ENCODE measurements at regions not wholly inside any gene's neighbourhood (a gene's known extent, or its start where the extent isn't known, plus 50 kb on each side); places are given as distances from the start of the nearest gene placed in this dataset.

DNA sequence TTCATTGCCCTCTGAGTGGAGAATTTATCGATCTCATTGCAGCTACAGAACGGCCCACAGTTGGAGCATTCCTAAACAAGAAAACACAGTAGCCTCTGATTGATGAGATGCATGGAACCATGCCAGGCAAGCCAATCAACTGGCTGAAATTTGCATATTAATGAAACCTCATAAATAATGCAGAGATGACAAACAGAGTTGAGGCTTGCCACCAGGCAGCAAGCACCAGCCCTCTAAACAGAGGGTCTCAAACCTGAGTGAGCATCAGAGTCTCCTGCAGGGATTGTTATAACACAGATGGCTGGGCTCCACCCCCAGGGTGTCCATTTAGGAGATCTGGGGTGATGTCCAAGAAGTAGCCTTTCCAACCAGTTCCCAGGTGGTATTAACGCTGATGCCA is 60.9 kb upstream of the CMKLR1 start:
- ChIA-PET POLR2A (no interaction called here), CTCF (ENCODE audit: low intra/inter-chr PET ratio, low total read pairs) (no interaction called here)
- intact Hi-C loops (cut with micrococcal nuclease; ENCODE audit: unreplicated experiment) (no loop called here), in situ Hi-C loops (cut with HindIII; ENCODE audit: extremely low pct_ligation_motif_present, low pct_unique_long_range_greater_than_20kb) (no loop called here)
- Histone ChIP-seq H3K27ac (ENCODE audit: extremely low read length, insufficient read depth, low read length) (no peak overlapping the region), H2AFZ (ENCODE audit: low read length) (no peak overlapping the region), H4K20me1 (ENCODE audit: insufficient read depth, low read length) (no peaks in the 10 kb centered on the region), H3K27me3 (ENCODE audit: control insufficient read depth in 1 of 2, insufficient read depth in 2 of 2, low read length in 2 of 2) (no peaks in the 10 kb centered on the region), H3K9me3 (ENCODE audit: low read length) (no peaks in the 10 kb centered on the region), H3K79me2 (ENCODE audit: insufficient read depth, low read length) (no peaks in the 10 kb centered on the region), H3K4me2 (ENCODE audit: low read depth, low read length) (no peak overlapping the region), H3K36me3 (replicated peaks in 1 of 2; ENCODE audit: control insufficient read depth in 1 of 2, insufficient read depth in 2 of 2, low read length in 2 of 2) (no peaks in the 10 kb centered on the region), H3K4me1 (ENCODE audit: insufficient read depth, low read length) (no peaks in the 10 kb centered on the region), H3K9ac (ENCODE audit: insufficient read depth, low read depth, low read length) (no peak overlapping the region), H3K4me3 (replicated peaks in 1 of 3; ENCODE audit: insufficient read depth in 1 of 3, low read depth in 2 of 3, low read length in 3 of 3) (no peak overlapping the region)
- ATAC-seq (no peak), FAIRE-seq (no peak), DNase-seq (ENCODE audit: low spot score) (no peak)
- no TSS peak for BruUV-seq (replicated peaks)
- no peak for TF ChIP-seq CEBPG (CRISPR knock-in tag; IDR thresholded peaks at IDR 0.05)
- no peak for TF ChIP-seq SP2 (CRISPR knock-in tag; IDR thresholded peaks at IDR 0.05)
- no peak for TF ChIP-seq SOX5 (CRISPR knock-in tag; IDR thresholded peaks at IDR 0.05; ENCODE audit: borderline replicate concordance)
- TF ChIP-seq EZH2 (conservative IDR thresholded peaks at IDR 0.05; ENCODE audit: low read depth, low read length) = no peak
- TF ChIP-seq ZNF598 (CRISPR knock-in tag; IDR thresholded peaks at IDR 0.05; ENCODE audit: borderline replicate concordance) = no peak
- 0% methylated on average over 2 of the region's 3 CpGs for WGBS (ENCODE audit: low lambda C conversion rate)

GRCh38 chr12:108399514-108399913 is 60.4 kb upstream of the CMKLR1 start:
- WGBS (ENCODE audit: low lambda C conversion rate) = 0% methylated on average over 4 of the region's 5 CpGs
- no peak overlapping the region for H3K4me2 ChIP-seq (ENCODE audit: low read depth, low read length)
- no peaks in the 10 kb centered on the region for H3K27me3 ChIP-seq (ENCODE audit: control insufficient read depth in 1 of 2, insufficient read depth in 2 of 2, low read length in 2 of 2)
- ATAC-seq (no peak), DNase-seq (ENCODE audit: low spot score) (no peak), FAIRE-seq (no peak)
- no peak overlapping the region for H2AFZ ChIP-seq (ENCODE audit: low read length)
- ChIA-PET POLR2A (no interaction called here), CTCF (ENCODE audit: low intra/inter-chr PET ratio, low total read pairs) (no interaction called here)
- no peaks in the 10 kb centered on the region for H4K20me1 ChIP-seq (ENCODE audit: insufficient read depth, low read length)
- H3K4me1 ChIP-seq (ENCODE audit: insufficient read depth, low read length) = no peaks in the 10 kb centered on the region
- no peaks in the 10 kb centered on the region for H3K36me3 ChIP-seq (replicated peaks in 1 of 2; ENCODE audit: control insufficient read depth in 1 of 2, insufficient read depth in 2 of 2, low read length in 2 of 2)
- H3K4me3 ChIP-seq (replicated peaks in 1 of 3; ENCODE audit: insufficient read depth in 1 of 3, low read depth in 2 of 3, low read length in 3 of 3) = no peak overlapping the region
- intact Hi-C loops (cut with micrococcal nuclease; ENCODE audit: unreplicated experiment) (no loop called here), in situ Hi-C loops (cut with HindIII; ENCODE audit: extremely low pct_ligation_motif_present, low pct_unique_long_range_greater_than_20kb) (no loop called here)
- no peak overlapping the region for H3K27ac ChIP-seq (ENCODE audit: extremely low read length, insufficient read depth, low read length)
- no peaks in the 10 kb centered on the region for H3K79me2 ChIP-seq (ENCODE audit: insufficient read depth, low read length)
- no peak overlapping the region for H3K9ac ChIP-seq (ENCODE audit: insufficient read depth, low read depth, low read length)
- no peaks in the 10 kb centered on the region for H3K9me3 ChIP-seq (ENCODE audit: low read length)
- no peak for TF ChIP-seq ATRX (CRISPR knock-in tag; IDR thresholded peaks at IDR 0.05; ENCODE audit: borderline replicate concordance)
- TF ChIP-seq ZNF121 (CRISPR knock-in tag; IDR thresholded peaks at IDR 0.05) = no peak
- no peak for TF ChIP-seq ZBTB2 (CRISPR knock-in tag; IDR thresholded peaks at IDR 0.05; ENCODE audit: low read depth)
- TF ChIP-seq TCF7 (IDR thresholded peaks at IDR 0.05; ENCODE audit: low read depth) = no peak
- no peak for TF ChIP-seq ZNF34 (CRISPR knock-in tag; IDR thresholded peaks at IDR 0.05; ENCODE audit: borderline replicate concordance)
- TF ChIP-seq, protein P1, sequence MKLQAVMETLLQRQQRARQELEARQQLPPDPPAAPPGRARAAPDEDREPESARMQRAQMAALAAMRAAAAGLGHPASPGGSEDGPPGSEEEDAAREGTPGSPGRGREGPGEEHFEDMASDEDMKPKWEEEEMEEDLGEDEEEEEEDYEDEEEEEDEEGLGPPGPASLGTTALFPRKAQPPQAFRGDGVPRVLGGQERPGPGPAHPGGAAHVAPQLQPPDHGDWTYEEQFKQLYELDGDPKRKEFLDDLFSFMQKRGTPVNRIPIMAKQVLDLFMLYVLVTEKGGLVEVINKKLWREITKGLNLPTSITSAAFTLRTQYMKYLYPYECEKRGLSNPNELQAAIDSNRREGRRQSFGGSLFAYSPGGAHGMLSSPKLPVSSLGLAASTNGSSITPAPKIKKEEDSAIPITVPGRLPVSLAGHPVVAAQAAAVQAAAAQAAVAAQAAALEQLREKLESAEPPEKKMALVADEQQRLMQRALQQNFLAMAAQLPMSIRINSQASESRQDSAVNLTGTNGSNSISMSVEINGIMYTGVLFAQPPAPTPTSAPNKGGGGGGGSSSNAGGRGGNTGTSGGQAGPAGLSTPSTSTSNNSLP (IDR thresholded peaks at IDR 0.05; ENCODE audit: low read depth, low read length) = no peak
- no peak for TF ChIP-seq SNAPC5 (CRISPR knock-in tag; IDR thresholded peaks at IDR 0.05; ENCODE audit: borderline replicate concordance)
- no TSS peak for BruUV-seq (replicated peaks)
